Fibroblast of skin of left biceps (primary cell): ENCODE measurements at regions not wholly inside any gene's neighbourhood (a gene's known extent, or its start where the extent isn't known, plus 50 kb on each side); places are given as distances from the start of the nearest gene placed in this dataset.

ENCODE experiments used
- DNase-seq, 2 experiments: peaks; one replicate each; pipeline ENCODE4 v3.0.0-alpha.2; 2013; ENCODE audit warnings: low read depth in 2 of 2

GRCh38 chr20:52783769-52784168, 188.4 kb upstream of the TSHZ2 start:
- no peak for DNase-seq

- no peak for DNase-seq
Observed at GRCh38 chr20:52780462-52780861, 191.7 kb upstream of the TSHZ2 start.

GRCh38 chr20:52779125-52779524, 193.0 kb upstream of the TSHZ2 start:
- DNase-seq = no peak

- no peak for DNase-seq
Observed at GRCh38 chr20:52777171-52777570, 195.0 kb upstream of the TSHZ2 start.

- no peak for DNase-seq
Observed at GRCh38 chr20:52775786-52776185, 196.4 kb upstream of the TSHZ2 start.

GRCh38 chr20:52768694-52769093, 203.5 kb upstream of the TSHZ2 start:
- no peak for DNase-seq

- DNase-seq = no peak
Observed at GRCh38 chr20:52766645-52767435, 205.3 kb upstream of the TSHZ2 start.

- DNase-seq = no peak
Observed at GRCh38 chr20:52763321-52763853, 208.8 kb upstream of the TSHZ2 start.

GRCh38 chr20:52761867-52762266, 210.3 kb upstream of the TSHZ2 start:
- DNase-seq = no peak

GRCh38 chr20:52760791-52761190, 211.4 kb upstream of the TSHZ2 start:
- no peak for DNase-seq

GRCh38 chr20:52757411-52757810, 214.7 kb upstream of the TSHZ2 start:
- no peak for DNase-seq

GRCh38 chr20:52755744-52756143, 216.4 kb upstream of the TSHZ2 start:
- no peak for DNase-seq

- no peak for DNase-seq
Observed at GRCh38 chr20:52754366-52754765, 217.8 kb upstream of the TSHZ2 start.

GRCh38 chr20:52752023-52752422, 220.1 kb upstream of the TSHZ2 start:
- DNase-seq = no peak

- DNase-seq = no peak
Observed at GRCh38 chr20:52751571-52751970, 220.6 kb upstream of the TSHZ2 start.

- no peak for DNase-seq
Observed at GRCh38 chr20:52749938-52750337, 222.2 kb upstream of the TSHZ2 start.

GRCh38 chr20:52748990-52749389, 223.2 kb upstream of the TSHZ2 start:
- DNase-seq = no peak

GRCh38 chr20:52748285-52748932, 223.7 kb upstream of the TSHZ2 start:
- peak; percentile 10 to 12 for DNase-seq

- no peak for DNase-seq
Observed at GRCh38 chr20:52747845-52748284, 224.3 kb upstream of the TSHZ2 start.

GRCh38 chr20:52746770-52747169, 225.4 kb upstream of the TSHZ2 start:
- no peak for DNase-seq

GRCh38 chr20:52746190-52746589, 226.0 kb upstream of the TSHZ2 start:
- DNase-seq = no peak

GRCh38 chr20:52744441-52744840, 227.7 kb upstream of the TSHZ2 start:
- DNase-seq = no peak

GRCh38 chr20:52738081-52738480, 234.1 kb upstream of the TSHZ2 start:
- no peak for DNase-seq
